ENCODE measurements at regions not wholly inside any gene's neighbourhood (a gene's known extent, or its start where the extent isn't known, plus 50 kb on each side); places are given as distances from the start of the nearest gene placed in this dataset.

- TF ChIP-seq CTCF (IDR thresholded peaks at IDR 0.05) (no peak), POLR2A (IDR thresholded peaks at IDR 0.05) (no peak), EP300 (IDR thresholded peaks at IDR 0.05) (no peak)
These were observed 215.8 kb upstream of the ITGA4 start for GRCh38 chr2:181241366-181241765.
